ENCODE measurements at regions not wholly inside any gene's neighbourhood (a gene's known extent, or its start where the extent isn't known, plus 50 kb on each side); places are given as distances from the start of the nearest gene placed in this dataset.

DNA sequence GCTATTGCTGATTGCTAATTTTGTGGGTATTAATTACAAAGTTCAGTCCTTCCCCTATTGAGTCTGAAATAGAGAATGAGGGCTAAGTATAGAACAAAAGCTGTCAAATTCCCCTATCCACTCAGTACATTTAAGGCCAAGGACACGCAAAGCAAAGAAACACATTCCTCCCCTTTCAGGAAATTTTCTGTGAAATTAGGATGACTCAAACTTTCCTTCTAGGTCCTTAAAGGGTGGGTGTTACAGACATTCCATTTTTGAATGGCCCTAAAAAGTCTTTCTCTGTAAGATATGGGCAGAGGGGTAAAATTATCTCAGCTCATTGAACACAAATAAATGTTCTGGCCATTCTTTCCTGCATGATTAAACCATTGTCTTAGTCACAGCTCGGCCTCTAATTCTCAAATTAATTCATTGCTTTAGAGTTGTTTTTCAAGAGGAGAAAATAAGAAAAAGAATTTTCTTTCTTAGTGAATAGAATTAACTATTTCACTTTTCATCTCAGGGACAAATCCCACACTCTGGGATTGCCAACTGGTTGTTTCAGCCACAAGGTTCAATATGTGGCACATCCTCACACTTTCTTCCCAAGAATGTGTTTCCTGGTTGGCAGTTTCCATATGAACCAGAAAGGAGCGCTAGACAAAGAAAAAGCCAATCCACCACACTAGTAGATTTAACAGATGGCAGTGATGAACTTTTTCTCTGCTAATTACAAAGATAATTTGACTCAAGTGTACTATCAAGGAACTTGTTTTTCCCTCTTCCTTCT lies 424.1 kb downstream of the ZNF385D start:
- Mint-ChIP-seq H3K36me3 (no peaks in the 10 kb centered on the region), H3K9me3 (no peaks in the 10 kb centered on the region), H3K27ac (no peak overlapping the region), H3K4me3 (no peak overlapping the region), H3K4me1 (peaks cover 6% of the 10 kb centered on the region), H3K27me3 (ENCODE audit: insufficient read depth, low read depth) (no peaks in the 10 kb centered on the region)
- no peaks in the 10 kb centered on the region for H3K9me3 ChIP-seq (ENCODE audit: low read depth)
- peaks cover 13% of the 10 kb centered on the region for H3K4me1 ChIP-seq
- DNase-seq (ENCODE audit: low spot score), result peak; percentile 4
- H3K36me3 ChIP-seq, result no peaks in the 10 kb centered on the region
- no peak for TF ChIP-seq EZH2phosphoT487 (IDR thresholded peaks at IDR 0.05)
- no peak overlapping the region for H3K4me2 ChIP-seq
- no peaks in the 10 kb centered on the region for H3K79me2 ChIP-seq (ENCODE audit: low read depth)
- no peaks in the 10 kb centered on the region for H3F3A ChIP-seq (ENCODE audit: low read depth)
- H3K4me3 ChIP-seq, result no peak overlapping the region
- H2AFZ ChIP-seq (replicated peaks), result no peak overlapping the region
- no peak overlapping the region for H3K9ac ChIP-seq
- H3K27me3 ChIP-seq, result no peaks in the 10 kb centered on the region
- H3K27ac ChIP-seq, result no peak overlapping the region
- no peaks in the 10 kb centered on the region for H4K20me1 ChIP-seq (ENCODE audit: low read depth)

DNA sequence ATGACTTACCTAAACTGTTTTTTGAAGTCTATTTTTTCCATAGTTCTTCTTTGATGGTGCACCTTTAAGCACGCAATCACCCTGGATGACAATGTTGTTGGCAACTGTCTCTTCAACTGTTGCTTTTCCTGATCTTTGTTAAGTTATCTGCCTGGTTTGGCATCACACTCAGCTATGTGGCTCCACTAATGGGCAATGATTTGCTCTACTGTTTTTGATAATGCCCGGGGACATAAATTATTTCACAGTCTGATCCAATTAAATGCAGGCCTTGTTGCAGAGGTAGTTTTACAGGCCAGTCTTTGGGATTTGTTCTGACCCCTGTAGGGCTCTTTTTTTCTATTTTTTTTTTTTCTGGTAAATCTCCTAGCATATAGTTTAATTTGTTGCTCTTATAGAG lies 436.3 kb downstream of the ZNF385D start:
- Histone ChIP-seq H3K4me3 (no peak overlapping the region), H3K36me3 (no peaks in the 10 kb centered on the region), H3K9me3 (ENCODE audit: low read depth) (no peaks in the 10 kb centered on the region), H3F3A (ENCODE audit: low read depth) (no peaks in the 10 kb centered on the region), H3K27me3 (no peaks in the 10 kb centered on the region), H2AFZ (replicated peaks) (no peak overlapping the region), H4K20me1 (ENCODE audit: low read depth) (no peaks in the 10 kb centered on the region), H3K4me1 (no peaks in the 10 kb centered on the region), H3K79me2 (ENCODE audit: low read depth) (no peaks in the 10 kb centered on the region), H3K4me2 (no peak overlapping the region), H3K9ac (no peak overlapping the region), H3K27ac (no peak overlapping the region)
- no peak overlapping the region for H3K4me3 Mint-ChIP-seq
- DNase-seq (ENCODE audit: low spot score), result no peak
- no peaks in the 10 kb centered on the region for H3K27me3 Mint-ChIP-seq (ENCODE audit: insufficient read depth, low read depth)
- no peaks in the 10 kb centered on the region for H3K9me3 Mint-ChIP-seq
- no peak overlapping the region for H3K27ac Mint-ChIP-seq
- no peak for TF ChIP-seq EZH2phosphoT487 (IDR thresholded peaks at IDR 0.05)
- TF ChIP-seq EZH2 (IDR thresholded peaks at IDR 0.05), result no peak
- TF ChIP-seq, protein P1, sequence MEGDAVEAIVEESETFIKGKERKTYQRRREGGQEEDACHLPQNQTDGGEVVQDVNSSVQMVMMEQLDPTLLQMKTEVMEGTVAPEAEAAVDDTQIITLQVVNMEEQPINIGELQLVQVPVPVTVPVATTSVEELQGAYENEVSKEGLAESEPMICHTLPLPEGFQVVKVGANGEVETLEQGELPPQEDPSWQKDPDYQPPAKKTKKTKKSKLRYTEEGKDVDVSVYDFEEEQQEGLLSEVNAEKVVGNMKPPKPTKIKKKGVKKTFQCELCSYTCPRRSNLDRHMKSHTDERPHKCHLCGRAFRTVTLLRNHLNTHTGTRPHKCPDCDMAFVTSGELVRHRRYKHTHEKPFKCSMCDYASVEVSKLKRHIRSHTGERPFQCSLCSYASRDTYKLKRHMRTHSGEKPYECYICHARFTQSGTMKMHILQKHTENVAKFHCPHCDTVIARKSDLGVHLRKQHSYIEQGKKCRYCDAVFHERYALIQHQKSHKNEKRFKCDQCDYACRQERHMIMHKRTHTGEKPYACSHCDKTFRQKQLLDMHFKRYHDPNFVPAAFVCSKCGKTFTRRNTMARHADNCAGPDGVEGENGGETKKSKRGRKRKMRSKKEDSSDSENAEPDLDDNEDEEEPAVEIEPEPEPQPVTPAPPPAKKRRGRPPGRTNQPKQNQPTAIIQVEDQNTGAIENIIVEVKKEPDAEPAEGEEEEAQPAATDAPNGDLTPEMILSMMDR (IDR thresholded peaks at IDR 0.05), result no peak
- no peaks in the 10 kb centered on the region for H3K36me3 Mint-ChIP-seq
- no peaks in the 10 kb centered on the region for H3K4me1 Mint-ChIP-seq

DNA sequence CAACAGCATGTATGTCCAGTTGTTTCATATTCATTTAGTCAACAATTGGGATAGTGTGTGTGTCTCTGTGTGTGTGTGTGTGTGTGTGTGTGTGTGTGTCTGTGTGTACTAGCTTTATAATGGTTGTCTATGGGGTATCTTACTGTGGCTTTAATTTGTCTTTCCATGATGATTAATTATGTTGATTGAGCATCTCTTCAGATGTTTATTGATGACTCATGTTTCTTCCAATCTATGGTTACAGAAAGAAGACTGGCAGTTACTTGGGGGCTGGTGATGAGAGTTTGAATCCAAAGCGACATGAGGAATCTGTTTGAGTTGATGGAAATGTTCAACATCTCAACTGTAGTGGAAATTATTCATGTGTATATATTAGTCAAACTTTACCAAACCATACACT lies 440.1 kb downstream of the ZNF385D start:
- H3K27ac ChIP-seq, result no peak overlapping the region
- no peaks in the 10 kb centered on the region for H3K4me1 Mint-ChIP-seq
- DNase-seq (ENCODE audit: low spot score), result no peak
- peaks cover 3% of the 10 kb centered on the region for H3K9me3 Mint-ChIP-seq
- H3K4me3 ChIP-seq, result no peak overlapping the region
- TF ChIP-seq EZH2phosphoT487 (IDR thresholded peaks at IDR 0.05), result no peak
- no peak for TF ChIP-seq EZH2 (IDR thresholded peaks at IDR 0.05)
- TF ChIP-seq, protein P1 (IDR thresholded peaks at IDR 0.05), result no peak
- H3K36me3 Mint-ChIP-seq, result no peaks in the 10 kb centered on the region
- no peaks in the 10 kb centered on the region for H3F3A ChIP-seq (ENCODE audit: low read depth)
- no peaks in the 10 kb centered on the region for H3K27me3 ChIP-seq
- no peak overlapping the region for H3K27ac Mint-ChIP-seq
- no peaks in the 10 kb centered on the region for H4K20me1 ChIP-seq (ENCODE audit: low read depth)
- H3K27me3 Mint-ChIP-seq (ENCODE audit: insufficient read depth, low read depth), result no peaks in the 10 kb centered on the region
- no peaks in the 10 kb centered on the region for H3K79me2 ChIP-seq (ENCODE audit: low read depth)
- no peak overlapping the region for H2AFZ ChIP-seq (replicated peaks)
- H3K9ac ChIP-seq, result no peak overlapping the region
- no peaks in the 10 kb centered on the region for H3K9me3 ChIP-seq (ENCODE audit: low read depth)
- no peaks in the 10 kb centered on the region for H3K4me1 ChIP-seq
- no peak overlapping the region for H3K4me3 Mint-ChIP-seq
- no peaks in the 10 kb centered on the region for H3K36me3 ChIP-seq
- no peak overlapping the region for H3K4me2 ChIP-seq

DNA sequence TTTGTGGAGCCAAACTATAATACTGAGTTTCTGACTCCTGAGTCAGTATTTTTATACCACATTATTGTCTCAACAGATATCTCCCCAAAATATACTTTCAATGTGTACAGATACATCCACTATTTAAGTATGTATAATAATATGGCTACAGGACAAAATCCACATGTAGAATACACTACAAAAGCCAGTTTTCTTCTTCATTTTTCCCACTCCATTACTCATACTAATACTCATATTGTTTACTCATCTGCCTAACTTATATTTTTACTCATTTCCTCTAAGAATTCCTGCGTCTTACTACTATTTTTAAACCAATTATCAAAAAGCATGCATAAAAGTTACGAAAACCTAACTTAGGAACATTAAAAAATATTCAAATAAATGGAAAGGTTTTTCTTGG lies 440.8 kb downstream of the ZNF385D start:
- H4K20me1 ChIP-seq (ENCODE audit: low read depth), result no peaks in the 10 kb centered on the region
- H3K9me3 Mint-ChIP-seq, result peaks cover 3% of the 10 kb centered on the region
- TF ChIP-seq EZH2 (IDR thresholded peaks at IDR 0.05), result no peak
- TF ChIP-seq, protein P1 (IDR thresholded peaks at IDR 0.05), result no peak
- TF ChIP-seq EZH2phosphoT487 (IDR thresholded peaks at IDR 0.05), result no peak
- H3K4me2 ChIP-seq, result no peak overlapping the region
- no peak overlapping the region for H3K27ac ChIP-seq
- no peak overlapping the region for H2AFZ ChIP-seq (replicated peaks)
- H3K79me2 ChIP-seq (ENCODE audit: low read depth), result no peaks in the 10 kb centered on the region
- no peaks in the 10 kb centered on the region for H3F3A ChIP-seq (ENCODE audit: low read depth)
- no peaks in the 10 kb centered on the region for H3K4me1 Mint-ChIP-seq
- no peak overlapping the region for H3K27ac Mint-ChIP-seq
- no peak overlapping the region for H3K4me3 ChIP-seq
- no peaks in the 10 kb centered on the region for H3K36me3 Mint-ChIP-seq
- H3K36me3 ChIP-seq, result no peaks in the 10 kb centered on the region
- DNase-seq (ENCODE audit: low spot score), result no peak
- H3K27me3 ChIP-seq, result no peaks in the 10 kb centered on the region
- no peaks in the 10 kb centered on the region for H3K4me1 ChIP-seq
- H3K9ac ChIP-seq, result no peak overlapping the region
- no peaks in the 10 kb centered on the region for H3K9me3 ChIP-seq (ENCODE audit: low read depth)
- no peaks in the 10 kb centered on the region for H3K27me3 Mint-ChIP-seq (ENCODE audit: insufficient read depth, low read depth)
- H3K4me3 Mint-ChIP-seq, result no peak overlapping the region
